Thyroid gland (tissue), 4 donors: ENCODE measurements at regions not wholly inside any gene's neighbourhood (a gene's known extent, or its start where the extent isn't known, plus 50 kb on each side); places are given as distances from the start of the nearest gene placed in this dataset.

Source experiments
- DNase-seq, 2 donors: peaks; one replicate each; pipeline ENCODE4 v3.0.0-alpha.2; 2019
- H3K27ac ChIP-seq, 3 donors: fragments of 200-600 bp; sonication (generic); 1 replicate in 2 of 3; 2 replicates in 1 of 3; pipeline ENCODE4 v1.5.1; 2016 to 2019; ENCODE audit warnings: mild to moderate bottlenecking in 1 of 3, moderate library complexity in 1 of 3
- H3K27me3 ChIP-seq: fragments of 200-600 bp; sonication (generic); one replicate; pipeline ENCODE4 v1.5.1; 2019
- H3K36me3 ChIP-seq, 2 donors: fragments of 200-600 bp; sonication (generic); one replicate each; pipeline ENCODE4 v1.5.1; 2016 to 2019
- H3K4me1 ChIP-seq, 2 donors: fragments of 200-600 bp; sonication (generic); one replicate each; pipeline ENCODE4 v1.5.1; 2017 to 2019
- H3K4me3 ChIP-seq, 3 donors: fragments of 200-600 bp; sonication (generic); replicated peaks in 1 of 3; 1 replicate in 2 of 3; 2 replicates in 1 of 3; pipeline ENCODE4 v1.5.1; 2016; ENCODE audit warnings: mild to moderate bottlenecking in 1 of 3
- H3K9me3 ChIP-seq: fragments of 200-600 bp; sonication (generic); one replicate; pipeline ENCODE4 v1.5.1; 2017
- POLR2A ChIP-seq, 2 donors: fragments of 450-650 bp; IDR thresholded peaks; one replicate each; pipeline ENCODE4 v1.6.1; 2017; ENCODE audit warnings: antibody characterized with exemption in 2 of 2, mild to moderate bottlenecking in 2 of 2, moderate library complexity in 1 of 2
- WGBS, 2 donors: methylation state at CpG; one replicate each; pipeline ENCODE4 v1.1.5; 2017; 5-methylcytosine and 5-hydroxymethylcytosine counted together
- intact Hi-C: fragments of 100-400 bp; cut with DNase I; formaldehyde crosslinking; loops from one replicate; pipeline ENCODE4 v1.15.1; 2023
- TF ChIP-seq, protein P1 (sequence below), 6 experiments: fragments of 200-600 bp in 3 of 6; fragments of 450-650 bp in 3 of 6; sonication (generic) in 3 of 6; IDR thresholded peaks; one replicate each; pipeline ENCODE4 v1.5.1; 2016 to 2019; ENCODE audit warnings: antibody characterized with exemption in 6 of 6, mild to moderate bottlenecking in 2 of 6, inconsistent platforms in 1 of 6, moderate library complexity in 1 of 6

GRCh38 chr2:122412360-122412759, 656.9 kb downstream of the TSN start:
- no peak for TF ChIP-seq POLR2A (IDR thresholded peaks at IDR 0.05)
- TF ChIP-seq, protein P1, sequence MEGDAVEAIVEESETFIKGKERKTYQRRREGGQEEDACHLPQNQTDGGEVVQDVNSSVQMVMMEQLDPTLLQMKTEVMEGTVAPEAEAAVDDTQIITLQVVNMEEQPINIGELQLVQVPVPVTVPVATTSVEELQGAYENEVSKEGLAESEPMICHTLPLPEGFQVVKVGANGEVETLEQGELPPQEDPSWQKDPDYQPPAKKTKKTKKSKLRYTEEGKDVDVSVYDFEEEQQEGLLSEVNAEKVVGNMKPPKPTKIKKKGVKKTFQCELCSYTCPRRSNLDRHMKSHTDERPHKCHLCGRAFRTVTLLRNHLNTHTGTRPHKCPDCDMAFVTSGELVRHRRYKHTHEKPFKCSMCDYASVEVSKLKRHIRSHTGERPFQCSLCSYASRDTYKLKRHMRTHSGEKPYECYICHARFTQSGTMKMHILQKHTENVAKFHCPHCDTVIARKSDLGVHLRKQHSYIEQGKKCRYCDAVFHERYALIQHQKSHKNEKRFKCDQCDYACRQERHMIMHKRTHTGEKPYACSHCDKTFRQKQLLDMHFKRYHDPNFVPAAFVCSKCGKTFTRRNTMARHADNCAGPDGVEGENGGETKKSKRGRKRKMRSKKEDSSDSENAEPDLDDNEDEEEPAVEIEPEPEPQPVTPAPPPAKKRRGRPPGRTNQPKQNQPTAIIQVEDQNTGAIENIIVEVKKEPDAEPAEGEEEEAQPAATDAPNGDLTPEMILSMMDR (IDR thresholded peaks at IDR 0.05), result no peak
- Histone ChIP-seq H3K9me3 (no peaks in the 10 kb centered on the region), H3K27me3 (no peaks in the 10 kb centered on the region), H3K4me1 (no peaks in the 10 kb centered on the region), H3K4me3 (no peak overlapping the region), H3K36me3 (no peaks in the 10 kb centered on the region), H3K27ac (no peak overlapping the region)
- intact Hi-C loops, result no loop called here
- DNase-seq, result no peak
- 86% methylated on average over 6 of the region's 6 CpGs for WGBS, 2 donors

DNA sequence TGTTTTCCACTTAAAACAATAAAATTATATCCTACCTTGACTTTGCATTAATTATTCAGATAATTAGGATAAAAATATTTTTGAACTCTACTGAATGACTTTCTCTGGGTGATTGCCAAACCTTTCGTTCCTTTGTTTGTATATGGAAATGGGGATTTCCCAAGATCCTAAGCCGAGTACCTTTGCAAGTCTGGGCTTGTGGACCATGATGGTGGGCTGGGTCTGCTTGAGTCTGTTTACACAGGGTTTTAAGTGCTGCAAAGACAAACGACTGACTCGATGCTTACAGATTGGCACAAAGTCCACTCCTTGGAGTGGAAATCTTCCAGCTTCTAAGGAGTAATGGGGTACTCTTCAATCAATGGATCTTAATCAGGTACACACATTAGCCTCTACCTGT, 659.5 kb downstream of the TSN start:
- no peak for TF ChIP-seq POLR2A (IDR thresholded peaks at IDR 0.05)
- TF ChIP-seq, protein P1 (IDR thresholded peaks at IDR 0.05), result no peak
- Histone ChIP-seq H3K9me3 (no peaks in the 10 kb centered on the region), H3K4me1 (no peaks in the 10 kb centered on the region), H3K27ac (no peak overlapping the region), H3K27me3 (no peaks in the 10 kb centered on the region), H3K4me3 (no peak overlapping the region), H3K36me3 (no peaks in the 10 kb centered on the region)
- DNase-seq, result no peak
- WGBS, 2 donors, result 9 to 39% methylated on average over 4 of the region's 4 CpGs
- intact Hi-C loops, result no loop called here

- intact Hi-C loops, result no loop called here
- H3K4me3 ChIP-seq, result no peak overlapping the region
- H3K36me3 ChIP-seq, result no peaks in the 10 kb centered on the region
- WGBS, 2 donors, result 86 to 94% methylated on average over 1 of the region's 1 CpG
- H3K9me3 ChIP-seq, result no peaks in the 10 kb centered on the region
- no peaks in the 10 kb centered on the region for H3K4me1 ChIP-seq
- no peak for TF ChIP-seq POLR2A (IDR thresholded peaks at IDR 0.05)
- TF ChIP-seq, protein P1 (IDR thresholded peaks at IDR 0.05), result no peak
- no peak overlapping the region for H3K27ac ChIP-seq
- H3K27me3 ChIP-seq, result no peaks in the 10 kb centered on the region
- DNase-seq, result no peak
These were observed 661.7 kb downstream of the TSN start for GRCh38 chr2:122417114-122417513.

- no peak for TF ChIP-seq POLR2A (IDR thresholded peaks at IDR 0.05)
- TF ChIP-seq, protein P1 (IDR thresholded peaks at IDR 0.05), result no peak
- intact Hi-C loops, result no loop called here
- no peak overlapping the region for H3K4me3 ChIP-seq
- H3K4me1 ChIP-seq, result no peaks in the 10 kb centered on the region
- H3K9me3 ChIP-seq, result no peaks in the 10 kb centered on the region
- no peak for DNase-seq
- no peaks in the 10 kb centered on the region for H3K36me3 ChIP-seq
- H3K27me3 ChIP-seq, result no peaks in the 10 kb centered on the region
- H3K27ac ChIP-seq, result no peak overlapping the region
These were observed 666.3 kb downstream of the TSN start for GRCh38 chr2:122421775-122422174.

DNA sequence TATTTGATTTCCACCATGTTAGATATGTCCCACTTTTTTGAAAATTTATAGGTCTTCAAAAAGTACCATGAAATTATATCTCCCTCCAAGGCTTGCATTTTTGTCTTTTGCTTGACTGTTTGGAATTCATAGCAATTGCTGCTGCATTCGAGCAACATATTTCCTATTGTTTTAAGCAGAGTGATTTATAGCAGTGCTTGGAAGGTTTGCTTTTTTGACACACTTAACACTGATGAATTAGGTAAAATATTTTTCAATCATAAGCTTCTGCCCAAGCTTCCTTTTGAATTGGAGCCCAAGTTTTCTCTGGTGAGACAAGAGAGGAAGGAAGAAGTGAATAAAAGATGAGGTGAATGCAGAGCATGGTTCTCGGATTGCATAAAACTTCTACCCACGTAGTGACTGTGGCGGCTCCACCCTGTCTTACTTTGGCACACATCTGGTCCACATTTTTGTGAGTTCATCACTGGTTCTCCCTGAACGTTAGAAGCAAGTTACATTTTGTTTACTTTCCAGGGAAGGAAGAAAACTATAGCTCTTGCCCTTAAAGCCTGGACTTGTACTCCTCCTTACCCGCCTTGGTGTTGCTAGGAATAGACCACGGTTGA, 667.0 kb downstream of the TSN start:
- no peak for DNase-seq
- no peaks in the 10 kb centered on the region for H3K27me3 ChIP-seq
- no peaks in the 10 kb centered on the region for H3K9me3 ChIP-seq
- H3K36me3 ChIP-seq, result no peaks in the 10 kb centered on the region
- H3K4me1 ChIP-seq, result no peaks in the 10 kb centered on the region
- WGBS, 2 donors, result 60 to 67% methylated on average over 7 of the region's 7 CpGs
- TF ChIP-seq POLR2A (IDR thresholded peaks at IDR 0.05), result no peak
- TF ChIP-seq, protein P1 (IDR thresholded peaks at IDR 0.05), result no peak
- intact Hi-C loops, result no loop called here
- no peak overlapping the region for H3K27ac ChIP-seq
- H3K4me3 ChIP-seq, result no peak overlapping the region
